Renal pelvis (tissue), 1 donor: ENCODE measurements at regions not wholly inside any gene's neighbourhood (a gene's known extent, or its start where the extent isn't known, plus 50 kb on each side); places are given as distances from the start of the nearest gene placed in this dataset.
"Not testable (repeated sequence)": the region's sequence is repeated elsewhere in the genome, so short reads cannot be mapped to it uniquely, and the experiment has no call there.

Source experiments
- DNase-seq: peaks from one replicate; pipeline ENCODE4 v3.0.0-alpha.2; 2013

DNA sequence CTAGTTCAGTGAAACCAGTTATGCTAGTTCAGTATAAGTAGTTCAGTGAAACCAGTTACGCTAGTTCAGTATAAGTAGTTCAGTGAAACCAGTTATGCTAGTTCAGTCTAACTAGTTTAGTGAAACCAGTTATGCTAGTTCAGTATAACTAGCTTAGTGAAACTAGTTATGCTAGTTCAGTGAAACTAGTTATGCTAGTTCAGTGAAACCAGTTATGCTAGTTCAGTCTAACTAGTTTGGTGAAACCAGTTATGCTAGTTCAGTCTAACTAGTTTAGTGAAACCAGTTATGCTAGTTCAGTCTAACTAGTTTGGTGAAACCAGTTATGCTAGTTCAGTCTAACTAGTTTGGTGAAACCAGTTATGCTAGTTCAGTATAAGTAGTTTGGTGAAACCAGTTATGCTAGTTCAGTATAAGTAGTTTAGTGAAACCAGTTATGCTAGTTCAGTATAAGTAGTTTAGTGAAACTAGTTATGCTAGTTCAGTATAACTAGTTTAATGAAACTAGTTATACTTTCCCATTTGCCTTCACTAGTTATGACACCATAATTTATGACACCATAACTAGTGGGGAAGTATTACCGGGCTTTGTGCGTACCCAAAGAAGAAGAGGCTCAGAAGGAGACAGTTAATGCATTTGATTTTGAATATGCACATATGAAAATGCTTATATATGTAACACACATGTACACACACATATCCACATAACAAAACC, 662.5 kb downstream of the QKI start:
- DNase-seq, result not testable (repeated sequence)

DNA sequence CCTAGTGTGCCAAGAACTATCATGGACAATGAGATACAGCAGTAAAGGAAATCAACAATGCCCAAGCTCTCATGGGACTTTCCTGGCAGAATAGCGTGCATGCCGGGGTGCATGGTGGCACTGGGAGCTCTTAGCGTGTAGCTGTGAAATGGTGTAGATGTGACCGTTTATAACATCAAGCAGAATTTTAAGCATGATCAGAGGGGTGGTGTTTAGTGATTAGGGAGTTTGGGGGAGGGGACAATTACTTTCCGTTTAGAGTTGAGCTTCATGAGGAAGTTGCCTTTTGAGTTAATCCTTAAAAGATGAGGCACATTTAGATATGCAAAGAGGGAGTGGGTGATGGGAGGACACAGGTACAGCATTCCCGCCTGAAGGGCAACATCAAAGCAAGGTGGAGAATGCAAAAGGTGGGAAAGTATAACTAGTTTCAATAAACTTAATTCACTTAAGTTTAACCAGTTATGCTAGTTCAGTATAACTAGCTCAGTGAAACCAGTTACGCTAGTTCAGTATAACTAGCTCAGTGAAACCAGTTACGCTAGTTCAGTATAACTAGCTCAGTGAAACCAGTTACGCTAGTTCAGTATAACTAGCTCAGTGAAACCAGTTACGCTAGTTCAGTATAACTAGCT, 661.6 kb downstream of the QKI start:
- DNase-seq, result no peak

DNA sequence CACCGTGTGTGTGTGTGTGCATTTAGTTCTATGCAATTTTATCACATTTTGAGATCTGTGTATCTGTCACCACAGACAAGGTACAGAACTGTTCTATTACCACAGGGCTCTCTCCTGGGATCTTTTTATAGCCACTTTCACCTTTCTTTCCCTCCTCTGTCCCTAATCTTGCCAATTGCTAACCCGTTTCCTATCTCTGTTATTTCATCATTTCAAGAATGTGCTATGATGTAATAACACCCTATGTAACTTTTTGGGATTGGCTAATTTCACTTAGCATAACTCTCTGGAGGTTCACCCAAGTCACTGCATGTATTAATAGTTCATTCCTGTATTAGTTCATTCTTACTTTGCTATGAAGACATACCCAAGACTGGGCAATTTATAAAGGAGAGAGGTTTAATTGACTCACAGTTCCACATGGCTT, 657.7 kb downstream of the QKI start:
- no peak for DNase-seq

DNA sequence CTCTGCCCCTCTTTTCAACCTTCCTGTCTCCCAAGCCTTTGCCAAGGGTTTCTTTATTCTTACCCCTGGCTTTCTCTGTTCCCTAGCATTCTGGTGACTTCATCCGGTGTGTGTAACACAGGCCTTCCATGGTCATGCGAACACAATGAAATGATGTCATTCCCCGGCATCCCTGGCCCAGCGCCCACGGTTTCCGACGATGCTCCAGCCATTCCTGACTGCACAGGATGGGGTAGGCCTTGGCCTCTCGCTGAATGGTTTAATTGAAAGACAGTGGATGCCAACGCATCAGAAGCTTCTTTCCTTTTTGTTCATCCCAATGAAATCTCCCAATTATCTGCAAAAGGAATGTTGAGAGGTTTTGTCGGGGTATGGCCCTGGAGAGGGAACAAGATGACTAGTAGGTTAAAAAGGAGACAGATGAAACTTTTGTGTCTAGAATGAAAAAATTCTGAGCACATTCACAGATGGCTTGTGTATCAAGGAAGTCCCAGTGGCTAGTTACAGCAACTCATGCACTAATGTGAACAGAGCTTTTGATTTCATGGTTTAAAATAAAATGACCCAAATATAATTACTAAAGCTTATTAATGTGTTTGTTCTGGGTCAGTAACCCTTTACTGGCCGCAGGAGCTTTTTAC, 655.0 kb downstream of the QKI start:
- DNase-seq, result no peak

DNA sequence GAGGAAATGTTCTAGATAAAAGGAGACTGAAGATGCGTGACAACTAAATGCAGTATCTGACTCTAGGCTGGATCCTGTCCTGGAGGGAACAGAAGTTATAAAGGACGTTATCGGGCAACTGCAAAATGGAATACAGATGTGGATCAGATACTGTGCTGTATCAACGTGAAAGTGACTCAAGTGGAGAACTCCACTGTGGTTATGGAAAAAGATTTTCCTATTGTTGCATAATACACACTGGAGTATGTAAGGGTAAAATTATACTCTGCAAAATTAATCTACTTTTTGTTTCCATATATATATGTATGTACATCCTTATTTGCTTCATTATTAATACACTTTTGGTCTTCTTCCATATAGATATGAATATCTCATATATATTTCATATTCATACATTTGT, 654.0 kb downstream of the QKI start:
- DNase-seq, result no peak

DNA sequence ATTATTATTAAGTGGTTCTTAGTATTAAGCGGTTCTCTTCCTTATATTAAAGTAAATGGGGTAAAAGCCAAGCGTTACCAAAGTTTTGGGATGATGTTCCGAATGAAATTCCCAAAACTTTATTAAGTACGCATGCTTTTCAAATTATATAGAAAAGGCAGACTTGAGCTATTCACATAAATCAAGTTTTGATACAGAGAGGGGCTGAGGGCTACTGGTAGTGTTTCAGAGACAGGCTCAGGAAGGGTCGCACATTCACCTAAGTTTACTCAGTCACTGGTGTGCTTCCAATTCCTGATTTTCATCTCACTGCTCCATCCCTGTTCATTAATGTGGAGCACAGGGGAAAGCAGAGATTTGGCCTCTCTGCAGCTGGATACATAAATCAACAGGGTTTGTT, 652.2 kb downstream of the QKI start:
- DNase-seq, result no peak

DNA sequence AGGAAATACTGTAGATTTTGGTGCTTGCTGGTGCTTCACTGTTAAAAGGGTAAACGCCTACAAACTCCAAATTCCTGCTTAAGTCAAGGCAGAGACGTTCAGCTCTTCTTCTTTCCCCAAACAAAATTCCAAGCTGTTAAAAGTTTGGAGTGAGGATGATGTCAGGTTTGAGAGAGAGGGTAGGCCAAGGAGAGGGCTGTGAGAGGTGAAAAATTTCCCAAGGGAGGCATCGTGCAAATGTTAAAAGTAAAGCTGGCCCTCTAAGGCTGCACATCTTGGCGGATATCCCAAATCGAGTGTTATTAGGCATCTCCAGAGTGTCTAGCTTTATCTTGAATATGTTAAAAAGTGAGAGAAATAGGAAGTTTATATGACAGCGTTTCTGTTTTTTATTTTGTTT, 651.8 kb downstream of the QKI start:
- no peak for DNase-seq

DNA sequence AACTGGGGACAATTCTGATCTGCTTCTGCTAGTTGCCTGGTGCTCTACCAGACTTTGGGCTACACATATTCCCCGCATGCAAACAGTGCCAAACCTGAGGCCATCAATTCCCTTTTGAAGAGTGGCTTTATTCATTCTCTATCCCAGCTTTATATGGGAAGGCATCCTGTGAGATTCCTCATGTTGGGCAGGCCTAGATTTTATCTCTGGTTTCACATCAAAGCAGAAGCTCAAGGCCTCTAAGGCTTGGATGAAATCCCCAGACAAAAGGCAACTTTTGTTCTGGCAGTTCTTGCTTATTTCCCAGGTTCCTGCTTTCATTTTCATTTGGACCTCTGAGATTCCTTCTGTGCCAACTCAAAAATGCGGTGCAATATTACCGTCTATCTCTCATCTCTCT, 648.8 kb downstream of the QKI start:
- no peak for DNase-seq

DNA sequence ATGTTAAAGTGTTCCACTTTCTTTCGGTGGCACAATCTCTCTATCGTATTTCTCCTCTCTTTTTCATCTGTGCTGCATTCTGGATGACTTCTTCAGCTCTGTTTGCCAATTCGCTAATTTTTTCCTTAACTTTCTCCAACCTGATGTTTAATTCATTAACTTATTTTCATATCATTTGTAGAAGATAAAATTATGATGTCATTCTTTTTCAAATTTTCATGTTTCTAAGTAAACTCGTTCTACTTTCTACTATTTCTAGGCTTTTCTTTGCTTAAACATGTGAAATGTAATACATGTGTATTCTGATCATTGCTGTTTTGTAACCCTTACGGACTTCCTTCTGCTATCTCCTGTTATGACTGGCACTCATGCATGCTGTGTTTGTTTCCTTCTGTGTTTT, 648.4 kb downstream of the QKI start:
- no peak for DNase-seq

DNA sequence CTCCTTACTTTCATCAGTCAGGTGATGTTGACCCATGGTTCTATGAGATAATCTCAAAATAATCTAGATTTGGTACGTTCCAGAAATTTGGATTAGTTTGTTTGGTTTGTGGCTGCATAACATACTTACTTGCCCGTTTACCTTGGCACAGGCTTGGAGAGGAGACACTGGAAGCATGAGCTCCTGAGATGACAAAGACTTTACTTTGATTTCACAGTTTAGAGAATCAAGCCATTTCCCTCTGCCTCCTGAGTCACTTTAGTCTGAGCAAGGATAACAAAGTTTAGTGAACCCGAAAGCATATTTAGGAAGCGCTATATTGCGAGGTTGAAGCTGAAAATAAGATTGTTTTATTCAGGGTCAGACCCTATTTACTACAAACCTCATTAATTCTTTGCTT, 643.4 kb downstream of the QKI start:
- no peak for DNase-seq

DNA sequence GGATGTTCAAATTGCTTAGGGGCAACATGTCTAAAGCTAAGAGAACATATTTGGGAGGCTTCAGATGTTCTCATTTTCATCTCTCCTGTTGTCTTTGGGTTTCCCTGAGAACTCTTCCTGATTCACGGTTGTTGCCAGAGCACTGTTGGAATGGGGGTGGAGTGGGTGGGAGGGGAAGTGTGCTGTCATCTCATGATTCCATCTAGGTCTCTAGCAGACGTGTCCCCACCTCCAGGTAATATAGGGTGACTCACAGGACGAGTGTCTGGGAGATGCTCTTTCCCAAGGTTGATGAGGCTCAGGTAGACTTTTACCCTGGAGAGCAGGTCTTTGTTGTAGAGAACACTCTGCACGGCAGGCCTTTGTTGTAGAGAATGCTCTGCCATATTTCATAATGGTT, 636.9 kb downstream of the QKI start:
- DNase-seq, result no peak

DNA sequence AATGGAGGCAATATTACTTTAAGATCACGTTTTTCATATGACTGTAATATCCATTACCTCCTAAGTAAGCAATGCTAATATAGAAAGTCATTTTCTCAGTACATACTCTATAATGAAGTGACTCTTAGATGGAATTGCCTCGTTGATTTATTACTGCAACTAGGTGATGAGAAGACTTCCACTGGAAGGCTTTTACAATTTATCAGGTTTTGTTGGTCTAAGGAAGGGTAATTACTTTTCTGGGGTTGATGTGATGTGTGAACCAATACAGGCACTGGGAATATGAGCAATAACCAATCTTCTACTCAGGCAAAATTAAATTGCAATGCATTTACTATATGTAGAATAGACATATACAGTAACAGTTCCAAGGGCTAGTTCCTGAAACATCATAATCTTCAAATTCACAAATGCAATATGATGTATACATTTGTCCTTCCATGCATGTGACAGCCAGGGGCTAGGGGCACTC, 635.0 kb downstream of the QKI start:
- no peak for DNase-seq

DNA sequence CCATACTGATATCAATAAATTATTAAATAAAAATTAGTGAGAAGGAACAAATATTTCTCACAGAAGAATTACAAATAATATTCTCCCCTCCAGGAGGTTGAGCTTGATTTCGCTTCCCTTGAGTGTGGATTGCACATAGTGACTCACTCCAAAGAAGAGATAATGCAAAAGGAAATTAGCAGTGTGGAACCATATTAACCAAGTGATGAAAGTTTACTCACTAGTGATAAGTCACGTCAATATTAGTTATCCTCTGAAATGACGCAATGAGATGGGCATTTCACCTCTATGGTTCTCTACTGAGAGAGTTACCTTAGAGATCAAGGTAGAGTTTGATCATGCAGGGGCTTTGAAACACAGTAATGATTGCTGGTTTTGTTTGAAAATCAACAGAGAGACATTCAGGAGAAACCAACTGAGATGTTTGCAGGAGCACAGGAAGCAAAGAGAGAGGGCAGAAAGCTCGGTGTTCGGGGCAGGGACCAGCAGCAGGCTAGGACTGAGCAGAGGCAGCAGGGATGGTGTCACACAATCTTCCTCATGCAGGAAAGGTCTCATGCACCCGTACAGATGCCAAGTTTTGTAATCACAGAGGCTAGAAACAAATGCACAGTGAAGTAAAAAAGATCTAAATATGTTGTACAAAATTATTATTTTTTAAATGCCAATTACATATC, 634.5 kb downstream of the QKI start:
- DNase-seq, result no peak

DNA sequence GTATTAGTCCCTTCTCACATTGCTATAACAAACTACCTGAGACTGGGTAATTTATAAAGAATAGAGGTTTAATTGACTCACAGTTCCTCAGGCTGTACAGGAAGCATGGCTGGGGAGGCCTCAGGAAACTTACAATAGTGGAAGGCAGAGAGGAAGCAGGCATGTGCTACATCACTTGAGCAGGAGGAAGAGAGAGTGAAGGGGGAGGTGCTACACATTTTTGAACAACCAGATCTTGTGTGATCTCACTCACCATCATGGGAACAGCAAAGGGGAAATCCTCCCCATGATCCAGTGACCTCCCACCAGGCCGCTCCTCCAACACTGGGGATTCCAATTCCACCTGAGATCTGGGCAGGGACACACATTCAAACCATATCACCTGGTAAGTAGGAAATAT, 630.6 kb downstream of the QKI start:
- no peak for DNase-seq

DNA sequence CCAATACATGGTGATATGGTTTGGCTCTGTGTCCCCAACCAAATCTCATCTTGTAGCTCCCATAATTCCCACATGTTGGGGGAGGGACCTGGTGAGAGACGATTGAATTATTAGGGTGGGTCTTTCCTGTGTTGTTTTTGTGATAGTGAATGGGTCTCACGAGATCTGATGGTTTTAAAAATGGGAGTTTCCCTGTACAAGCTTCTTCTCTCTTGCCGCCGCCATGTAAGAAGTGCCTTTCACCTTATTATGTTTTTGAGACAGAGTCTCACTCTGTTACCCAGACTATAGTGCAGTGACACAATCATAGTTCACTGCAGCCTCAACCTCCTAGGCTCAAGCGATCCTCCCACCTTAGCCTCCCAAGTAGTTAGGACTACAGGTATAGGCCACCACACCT, 629.1 kb downstream of the QKI start:
- DNase-seq, result not testable (repeated sequence)

DNA sequence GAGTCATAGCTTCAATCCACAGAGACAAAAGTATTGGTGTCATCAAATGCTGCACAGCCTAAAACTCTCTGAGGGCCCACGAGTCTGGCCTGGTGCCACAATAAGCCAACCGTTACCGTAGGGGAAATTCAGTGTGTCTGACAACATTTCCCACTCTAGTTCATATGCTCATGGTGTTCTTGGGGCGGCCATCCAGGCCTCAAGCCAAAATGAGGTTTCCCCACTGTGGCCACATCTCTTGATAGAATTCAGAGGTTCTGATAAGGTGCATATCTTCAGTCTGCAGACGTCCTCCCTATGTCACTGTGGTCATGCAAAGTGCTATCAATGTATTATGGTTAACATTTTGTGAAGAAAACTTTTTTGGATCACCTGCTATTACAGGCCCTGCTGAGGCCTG, 627.7 kb downstream of the QKI start:
- no peak for DNase-seq

DNA sequence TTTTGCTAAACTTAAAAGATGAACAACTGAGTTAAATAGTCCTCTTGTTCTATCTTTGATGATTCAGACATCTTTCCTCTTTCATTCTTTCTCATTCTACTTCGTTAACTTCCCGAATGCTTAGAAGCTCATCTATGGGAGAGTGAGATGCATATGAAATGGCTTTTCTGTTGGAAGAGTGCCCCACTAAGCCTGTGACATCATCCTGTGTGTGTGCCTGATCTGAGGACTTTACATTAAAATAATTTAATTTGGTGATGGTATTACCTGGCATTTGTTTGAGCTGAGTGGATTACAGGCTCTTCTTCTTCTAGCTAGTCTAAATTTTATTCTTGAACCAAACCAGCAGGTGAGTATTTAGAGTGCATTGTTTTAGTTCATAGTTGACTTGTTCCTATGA, 626.5 kb downstream of the QKI start:
- DNase-seq, result no peak

DNA sequence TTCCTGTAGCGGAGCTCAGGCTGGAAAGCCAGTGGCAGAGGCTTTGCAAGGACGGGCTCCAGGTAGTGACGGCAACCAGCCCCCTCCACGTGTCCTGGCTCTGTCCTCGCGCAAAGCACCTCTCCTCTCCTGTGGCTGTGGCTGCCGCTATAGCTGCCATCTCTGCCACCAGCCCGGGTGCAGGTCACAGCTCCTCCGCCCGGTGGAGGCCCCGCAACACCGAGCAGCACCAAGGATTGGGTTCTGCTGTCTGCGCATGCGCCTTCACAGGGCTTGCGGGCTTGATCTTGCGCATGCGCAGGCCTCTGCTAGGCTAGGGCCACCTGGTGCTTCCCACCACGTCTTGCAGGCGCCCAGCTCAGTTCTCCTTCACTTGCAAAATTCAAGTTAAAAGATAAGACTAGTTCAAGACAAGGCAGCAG, 625.4 kb downstream of the QKI start:
- DNase-seq, result no peak

DNA sequence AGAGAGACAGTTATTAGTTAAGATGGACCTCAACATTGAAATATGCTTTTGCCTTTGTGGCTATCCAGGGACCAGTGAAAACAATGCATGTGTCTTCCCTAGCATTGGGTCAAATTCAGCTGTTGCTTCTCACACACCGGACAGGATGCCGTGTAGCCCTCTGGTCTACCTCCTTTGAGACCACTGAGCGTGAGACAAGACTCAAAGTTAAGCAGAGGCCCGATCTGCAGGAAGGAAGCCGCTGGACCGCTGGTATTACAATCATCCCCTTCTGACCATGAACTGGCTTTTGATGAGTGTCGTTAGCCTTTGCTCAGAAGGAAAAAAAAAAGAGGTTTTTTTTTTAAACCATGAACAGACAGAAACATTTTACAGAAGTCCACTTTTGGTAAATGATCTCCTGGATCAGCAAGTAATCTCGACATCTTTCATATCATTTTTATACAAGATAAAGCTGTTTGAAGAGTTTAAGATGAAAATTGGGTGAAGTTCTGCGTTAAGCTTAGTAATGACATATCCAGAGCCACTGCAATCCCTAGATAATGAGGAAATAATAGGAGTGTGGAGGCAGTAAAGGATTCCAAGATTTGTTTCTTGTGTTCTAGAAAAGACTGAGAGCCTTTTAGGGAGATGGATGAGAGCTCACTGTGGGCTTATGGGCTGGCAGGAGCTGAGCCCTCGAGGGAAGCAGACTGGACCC, 622.8 kb downstream of the QKI start:
- DNase-seq, result no peak

DNA sequence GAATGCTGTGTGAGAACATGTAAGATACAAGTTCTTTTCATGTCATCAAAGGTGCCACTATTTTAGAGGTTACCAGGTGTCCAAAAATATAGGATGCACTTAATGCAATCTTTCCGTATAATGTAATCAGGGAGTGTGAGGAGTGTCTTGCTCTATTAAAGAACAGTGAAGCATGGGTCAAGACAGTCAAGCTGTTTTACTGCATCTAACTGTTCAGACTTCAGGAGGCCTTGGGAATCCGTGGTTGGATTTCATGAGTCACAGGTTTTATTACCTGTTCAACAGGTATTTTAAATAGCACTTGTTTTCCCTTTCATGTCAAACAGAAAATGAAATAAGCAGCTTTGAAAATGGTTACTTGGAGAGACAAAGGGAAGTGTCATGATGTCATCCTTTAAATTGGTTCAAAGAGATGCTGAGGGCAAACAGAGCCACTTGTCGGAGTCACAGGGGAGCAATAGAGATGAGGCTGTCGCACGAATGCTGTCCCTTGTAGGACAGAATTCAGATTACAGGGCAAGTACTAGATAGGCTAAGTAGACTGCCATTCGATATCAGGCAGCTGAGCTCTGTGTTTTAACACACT, 621.5 kb downstream of the QKI start:
- no peak for DNase-seq

DNA sequence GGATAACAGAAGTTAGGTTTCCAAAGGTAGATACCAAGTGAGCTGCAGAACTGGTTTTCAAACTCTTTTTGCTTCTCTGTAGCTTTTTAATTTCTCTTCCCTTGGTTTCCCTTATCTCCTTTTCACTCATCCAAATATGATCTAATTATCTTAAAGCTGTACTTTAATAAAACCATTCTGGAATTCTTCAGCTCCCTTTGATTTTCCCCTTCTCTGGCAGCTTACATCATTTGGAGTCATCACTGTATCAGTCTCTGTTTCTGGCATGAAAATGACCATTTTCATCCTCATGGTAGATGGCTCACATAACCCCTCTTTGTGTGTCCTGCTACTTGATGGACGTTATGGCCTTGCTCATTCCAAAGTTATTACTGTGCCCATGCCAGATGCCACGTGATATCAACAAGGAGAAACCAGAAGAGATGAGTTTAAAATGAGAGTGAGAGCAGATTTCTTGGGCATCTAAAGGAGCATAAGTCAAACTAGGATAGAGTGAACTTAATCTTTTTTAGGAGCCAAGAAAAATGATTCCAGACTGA, 620.2 kb downstream of the QKI start:
- DNase-seq, result no peak

DNA sequence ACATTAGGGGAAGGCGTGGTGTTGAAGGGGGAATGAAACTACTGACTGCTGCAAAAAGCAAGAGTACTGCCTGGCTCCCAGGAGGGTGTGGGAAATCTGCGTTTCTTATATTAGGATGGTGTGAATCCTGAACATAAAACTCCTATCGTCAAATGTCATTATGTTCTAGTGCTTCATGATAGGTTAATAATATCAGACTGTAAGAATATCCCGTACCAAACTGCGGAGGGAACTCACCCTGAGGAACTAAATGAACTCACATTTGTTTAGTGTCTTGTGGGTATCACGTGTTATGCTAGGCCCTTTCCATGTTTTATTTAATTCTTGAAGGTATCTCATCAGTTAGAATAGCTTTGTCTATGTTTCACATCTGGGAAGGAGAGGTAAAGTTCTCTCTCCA, 610.7 kb downstream of the QKI start:
- DNase-seq, result no peak
